Aorta (tissue), 5 donors: ENCODE measurements at regions not wholly inside any gene's neighbourhood (a gene's known extent, or its start where the extent isn't known, plus 50 kb on each side); places are given as distances from the start of the nearest gene placed in this dataset.

ENCODE experiments used
- ATAC-seq: fragments of 200-7000 bp; cut with Tn5 transposase; one replicate; pipeline ENCODE4 v1.9.1; 2022; ENCODE audit warnings: moderate library complexity; ENCODE audit not compliant: low FRiP score
- DNase-seq, 2 donors: peaks; one replicate each; pipeline ENCODE4 v3.0.0-alpha.2; 2020
- H3K27ac ChIP-seq, 2 donors: one replicate each; pipeline ENCODE4 v1.5.1; 2013; ENCODE audit warnings: low read length in 2 of 2, mild to moderate bottlenecking in 2 of 2, moderate library complexity in 2 of 2, control low read depth in 1 of 2, inconsistent platforms in 1 of 2, low read depth in 1 of 2
- H3K27me3 ChIP-seq, 2 donors: one replicate each; pipeline ENCODE4 v1.6.1; 2013; ENCODE audit warnings: control low read depth in 1 of 2, low read length in 1 of 2, mild to moderate bottlenecking in 1 of 2, moderate library complexity in 1 of 2; ENCODE audit not compliant: insufficient read depth in 2 of 2, control insufficient read depth in 1 of 2
- H3K36me3 ChIP-seq, 2 donors: one replicate each; pipeline ENCODE4 v1.6.1; 2013; ENCODE audit warnings: control low read depth in 1 of 2, low read length in 1 of 2, mild to moderate bottlenecking in 1 of 2; ENCODE audit not compliant: insufficient read depth in 2 of 2, control insufficient read depth in 1 of 2
- H3K4me1 ChIP-seq, 2 donors: one replicate each; pipeline ENCODE4 v1.6.1; 2013; ENCODE audit warnings: low read length in 2 of 2, control low read depth in 1 of 2, mild to moderate bottlenecking in 1 of 2, moderate library complexity in 1 of 2; ENCODE audit not compliant: insufficient read depth in 2 of 2, control insufficient read depth in 1 of 2
- H3K4me3 ChIP-seq, 2 donors: one replicate each; pipeline ENCODE4 v1.5.1; 2013; ENCODE audit warnings: low read length in 2 of 2, control low read depth in 1 of 2, mild to moderate bottlenecking in 1 of 2
- H3K9me3 ChIP-seq: one replicate; pipeline ENCODE4 v1.6.1; 2013; ENCODE audit warnings: mild to moderate bottlenecking, low read length; ENCODE audit not compliant: control insufficient read depth
- WGBS, 2 donors: extraction: QIAGEN DNeasy Blood & Tissue Kit; methylation state at CpG; one replicate each; pipeline ENCODE4 v1.1.7; 2013; 5-methylcytosine and 5-hydroxymethylcytosine counted together
- intact Hi-C, 2 donors: fragments of 100-400 bp; cut with DNase I; formaldehyde crosslinking; loops; one replicate each; pipeline versions ENCODE4 v1.14.2 to v1.15.0; 2022
- donor health status: healthy with polysubstance abuse.
- donor health status: Bipolar disorder and iron deficiency.
- donor health status: DM: no; HTN: no; CAD: no.
- donor health status: DM: no; HTN: no; CAD: no.
- donor health status: DM: yes; HTN: yes; CAD: no.

- intact Hi-C loops, result loop anchor here in 1 of 2 donors (10.0 kb wide), 1 partner anchor 1433 kb away; no protein-coding TSS in a partner anchor
- no peak overlapping the region for H3K27ac ChIP-seq
- no peaks in the 10 kb centered on the region for H3K36me3 ChIP-seq
- 93% methylated on average over 3 of the region's 3 CpGs for WGBS, 2 donors
- DNase-seq (no peak), ATAC-seq (no peak)
- H3K27me3 ChIP-seq, result no peaks in the 10 kb centered on the region
- H3K4me3 ChIP-seq, result no peak overlapping the region
- H3K4me1 ChIP-seq, result no peaks in the 10 kb centered on the region
- H3K9me3 ChIP-seq, result no peaks in the 10 kb centered on the region
These were observed 273.6 kb downstream of the SRBD1 start for GRCh38 chr2:45337481-45337880.

- 97 to 98% methylated on average over 17 of the region's 17 CpGs for WGBS, 2 donors
- DNase-seq (no peak), ATAC-seq (no peak)
- H3K27me3 ChIP-seq, result no peaks in the 10 kb centered on the region
- H3K4me3 ChIP-seq, result no peak overlapping the region
- H3K4me1 ChIP-seq, result no peaks in the 10 kb centered on the region
- no peak overlapping the region for H3K27ac ChIP-seq
- H3K36me3 ChIP-seq, result no peaks in the 10 kb centered on the region
- intact Hi-C loops, result loop anchor here in 1 of 2 donors (10.0 kb wide), 1 partner anchor 1429 kb away; no protein-coding TSS in a partner anchor
- no peaks in the 10 kb centered on the region for H3K9me3 ChIP-seq
These were observed 276.9 kb downstream of the SRBD1 start for GRCh38 chr2:45334205-45334604.

GRCh38 chr2:45332567-45332966, 278.5 kb downstream of the SRBD1 start:
- 87 to 90% methylated on average over 1 of the region's 1 CpG for WGBS, 2 donors
- DNase-seq, result no peak
- intact Hi-C loops, result loop anchor here in 1 of 2 donors (10.0 kb wide), 1 partner anchor 1428 kb away; no protein-coding TSS in a partner anchor

GRCh38 chr2:45332094-45332493, 279.0 kb downstream of the SRBD1 start:
- DNase-seq, result no peak
- intact Hi-C loops, result loop anchor here in 1 of 2 donors (10.0 kb wide), 1 partner anchor 1427 kb away; no protein-coding TSS in a partner anchor
- H3K27me3 ChIP-seq, result no peaks in the 10 kb centered on the region
- H3K9me3 ChIP-seq, result no peaks in the 10 kb centered on the region
- no peaks in the 10 kb centered on the region for H3K4me1 ChIP-seq
- H3K36me3 ChIP-seq, result no peaks in the 10 kb centered on the region
- no peak overlapping the region for H3K27ac ChIP-seq
- ATAC-seq, result no peak
- no peak overlapping the region for H3K4me3 ChIP-seq

More at GRCh38 chr2:45332567-45332966, 278.5 kb downstream of the SRBD1 start:
- ATAC-seq, result no peak
- H3K36me3 ChIP-seq, result no peaks in the 10 kb centered on the region
- H3K27ac ChIP-seq, result no peak overlapping the region
- no peaks in the 10 kb centered on the region for H3K4me1 ChIP-seq
- H3K9me3 ChIP-seq, result no peaks in the 10 kb centered on the region
- no peaks in the 10 kb centered on the region for H3K27me3 ChIP-seq
- H3K4me3 ChIP-seq, result no peak overlapping the region

GRCh38 chr2:45331410-45331786, 279.7 kb downstream of the SRBD1 start:
- H3K27ac ChIP-seq, result no peak overlapping the region
- WGBS, 2 donors, result 89 to 93% methylated on average over 7 of the region's 7 CpGs
- H3K27me3 ChIP-seq, result no peaks in the 10 kb centered on the region
- no peaks in the 10 kb centered on the region for H3K9me3 ChIP-seq
- no peaks in the 10 kb centered on the region for H3K4me1 ChIP-seq
- no peak overlapping the region for H3K4me3 ChIP-seq
- DNase-seq (no peak), ATAC-seq (no peak)
- no peaks in the 10 kb centered on the region for H3K36me3 ChIP-seq
- intact Hi-C loops, result loop anchor here in 1 of 2 donors (10.0 kb wide), 1 partner anchor 1427 kb away; no protein-coding TSS in a partner anchor

GRCh38 chr2:45330637-45331409, 280.2 kb downstream of the SRBD1 start:
- ATAC-seq (no peak), DNase-seq (no peak)
- no peak overlapping the region for H3K4me3 ChIP-seq
- no peaks in the 10 kb centered on the region for H3K36me3 ChIP-seq
- H3K27ac ChIP-seq, result no peak overlapping the region
- H3K4me1 ChIP-seq, result no peaks in the 10 kb centered on the region
- 66 to 69% methylated on average over 8 of the region's 8 CpGs for WGBS, 2 donors
- intact Hi-C loops, result loop anchor here in 1 of 2 donors (10.0 kb wide), 1 partner anchor 1426 kb away; no protein-coding TSS in a partner anchor
- H3K9me3 ChIP-seq, result no peaks in the 10 kb centered on the region
- no peaks in the 10 kb centered on the region for H3K27me3 ChIP-seq

- Histone ChIP-seq H3K4me1 (no peaks in the 10 kb centered on the region), H3K27me3 (no peaks in the 10 kb centered on the region)
- intact Hi-C loops, result loop anchor here in 1 of 2 donors (10.0 kb wide), 1 partner anchor 1425 kb away; no protein-coding TSS in a partner anchor
These were observed 281.0 kb downstream of the SRBD1 start for GRCh38 chr2:45330108-45330507.

GRCh38 chr2:45329045-45329677, 281.9 kb downstream of the SRBD1 start:
- no peak for DNase-seq
- Histone ChIP-seq H3K36me3 (no peaks in the 10 kb centered on the region), H3K27me3 (no peaks in the 10 kb centered on the region), H3K9me3 (no peaks in the 10 kb centered on the region), H3K27ac (no peak overlapping the region), H3K4me1 (no peaks in the 10 kb centered on the region), H3K4me3 (no peak overlapping the region)
- ATAC-seq, result no peak
- 69 to 73% methylated on average over 7 of the region's 7 CpGs for WGBS, 2 donors
- intact Hi-C loops, result no loop called here

More at GRCh38 chr2:45330108-45330507, 281.0 kb downstream of the SRBD1 start:
- 96 to 99% methylated on average over 5 of the region's 5 CpGs for WGBS, 2 donors
- DNase-seq, result no peak
- ATAC-seq, result no peak
- Histone ChIP-seq H3K27ac (no peak overlapping the region), H3K4me3 (no peak overlapping the region), H3K9me3 (no peaks in the 10 kb centered on the region), H3K36me3 (no peaks in the 10 kb centered on the region)
